HCEC 1CT (cell line): ENCODE measurements at regions not wholly inside any gene's neighbourhood (a gene's known extent, or its start where the extent isn't known, plus 50 kb on each side); places are given as distances from the start of the nearest gene placed in this dataset.
A peak's percentile ranks its signal among the peaks of the same experiment; 100 is the strongest.

Experiments used
- DNase-seq: peaks from one replicate; pipeline ENCODE4 v3.0.0-alpha.2; 2017

GRCh38 chr13:80284290-80284689 is 56.6 kb downstream of the SPRY2 start:
- no peak for DNase-seq

DNA sequence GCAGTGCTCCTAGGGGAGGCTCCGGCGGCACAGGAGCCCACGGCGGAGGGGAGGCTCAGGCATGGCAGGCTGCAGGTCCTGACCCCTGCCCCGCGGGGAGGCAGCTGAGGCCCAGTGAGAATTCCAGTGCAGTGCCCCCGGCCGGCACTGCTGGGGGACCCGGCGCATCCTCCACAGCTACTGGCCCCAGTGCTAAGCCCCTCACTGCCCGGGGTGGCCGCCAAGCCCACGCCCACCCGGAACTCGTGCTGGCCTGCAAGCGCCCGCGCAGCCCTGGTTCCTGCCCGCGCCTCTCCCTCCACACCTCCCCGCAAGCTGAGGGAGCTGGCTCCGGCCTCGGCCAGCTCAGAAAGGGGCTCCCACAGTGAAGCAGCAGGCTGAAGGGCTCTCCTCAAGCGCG is 62.2 kb downstream of the SPRY2 start:
- no peak for DNase-seq

DNA sequence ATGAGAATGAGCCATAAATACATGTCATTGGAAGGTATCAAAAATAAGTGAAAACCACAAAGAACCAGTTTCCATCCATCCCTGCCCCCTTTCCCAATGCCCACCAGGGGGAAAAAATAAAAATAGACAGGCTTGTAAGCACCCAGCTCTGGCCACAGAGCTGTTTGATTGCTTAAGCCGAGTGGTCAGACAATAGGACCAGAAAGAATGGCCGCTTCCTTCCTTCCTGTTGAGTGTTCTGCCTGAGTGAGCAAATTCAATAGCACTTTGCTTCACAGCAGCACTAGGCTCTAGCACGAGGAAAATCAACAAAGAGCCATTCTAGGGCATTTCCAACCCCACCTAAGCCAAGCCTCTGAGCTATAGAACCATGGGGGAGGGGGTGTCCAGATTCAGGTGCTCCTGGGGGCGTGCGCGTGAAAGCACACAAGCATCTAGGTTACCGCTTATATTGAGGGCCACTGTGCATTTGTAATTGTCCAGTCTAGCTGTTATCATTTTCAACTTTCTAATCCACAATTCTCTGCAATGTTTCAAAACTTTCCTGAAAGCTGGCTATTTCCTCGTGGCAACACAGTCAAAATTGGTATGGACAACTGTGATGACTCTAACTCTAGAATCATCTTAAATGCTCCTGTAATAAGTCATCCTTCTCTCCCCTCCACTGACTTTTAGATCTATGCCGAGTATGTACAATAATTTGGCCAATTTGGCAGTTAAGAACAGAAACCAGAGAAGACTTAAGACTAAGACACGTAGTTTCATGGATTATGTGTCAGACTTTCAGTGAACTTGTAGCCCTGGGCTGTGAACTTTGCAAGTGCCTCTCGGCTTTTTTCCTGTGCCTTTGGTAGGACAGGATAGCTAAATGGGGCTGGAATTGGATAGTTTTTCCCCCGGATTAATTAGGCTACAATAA is 64.3 kb downstream of the SPRY2 start:
- no peak for DNase-seq

DNA sequence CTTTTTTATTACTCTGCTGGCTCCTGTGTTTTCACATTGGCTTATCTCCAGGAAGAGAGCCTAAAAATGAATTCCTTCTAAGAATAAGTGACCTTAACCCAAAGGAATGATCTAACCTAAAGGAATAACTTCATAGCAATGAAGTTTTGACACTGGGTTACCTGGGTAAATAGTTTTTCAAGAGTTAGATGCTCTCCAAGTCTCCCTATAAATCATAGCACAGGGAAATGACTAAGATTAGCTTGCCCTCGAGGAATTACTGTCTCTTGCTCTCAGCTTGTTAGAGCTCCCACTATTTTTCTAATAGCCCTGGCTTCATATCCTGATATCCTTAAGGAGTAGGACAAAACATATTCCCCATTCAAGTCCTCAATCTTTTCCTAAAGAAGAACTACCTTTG is 66.3 kb downstream of the SPRY2 start:
- DNase-seq: no peak

DNA sequence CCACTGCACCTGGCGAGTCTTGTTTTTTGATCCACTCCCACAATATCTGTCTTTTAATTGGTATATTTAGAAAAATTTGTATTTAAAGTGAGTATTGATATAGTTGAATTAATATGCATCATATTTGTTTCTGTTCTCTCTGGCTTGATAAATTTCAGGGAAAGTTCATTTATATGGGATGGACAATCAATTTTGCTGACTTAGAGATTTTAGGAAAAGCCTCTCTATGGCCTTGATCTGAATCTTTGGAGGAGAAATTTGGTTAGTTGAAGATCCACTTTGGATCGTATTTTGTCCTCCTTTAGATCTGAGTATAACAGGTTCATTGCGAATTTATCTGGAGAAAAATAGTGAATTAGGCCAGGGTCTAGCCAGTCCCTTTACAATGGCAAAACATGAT is 67.2 kb downstream of the SPRY2 start:
- DNase-seq: no peak

GRCh38 chr13:80265348-80265747 is 75.6 kb downstream of the SPRY2 start:
- no peak for DNase-seq

DNA sequence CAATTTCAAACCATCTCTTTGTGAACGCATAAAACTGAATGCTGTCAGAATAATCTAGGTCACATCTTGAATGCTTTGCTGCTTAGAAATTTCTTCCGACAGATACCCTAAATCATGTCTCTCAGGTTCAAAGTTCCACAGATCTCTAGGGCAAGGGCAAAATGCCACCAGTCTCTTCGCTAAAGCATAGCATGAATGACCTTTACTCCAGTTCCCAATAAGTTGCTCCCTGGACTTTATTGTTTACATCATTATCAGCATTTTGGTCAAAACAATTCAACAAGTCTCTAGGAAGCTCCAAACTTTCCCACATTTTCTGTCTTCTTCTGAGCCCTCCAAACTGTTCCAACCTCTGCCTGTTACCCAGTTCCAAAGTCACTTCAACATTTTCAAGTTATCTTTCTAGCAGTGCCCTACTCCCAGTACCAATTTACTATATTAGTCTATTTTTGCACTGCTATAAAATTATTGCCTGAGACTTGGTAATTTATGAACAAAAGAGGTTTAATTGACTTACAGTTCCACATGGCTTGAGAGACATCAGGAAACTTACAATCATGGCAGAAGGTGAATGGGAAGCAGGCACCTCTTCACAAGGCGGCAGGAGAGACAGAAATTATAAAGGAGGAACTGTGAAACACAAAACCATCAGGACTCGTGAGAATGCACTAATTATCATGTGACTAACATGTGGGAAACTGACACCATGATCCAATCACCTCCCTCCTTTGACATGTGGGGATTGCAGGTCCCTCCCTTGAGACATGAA is 77.0 kb downstream of the SPRY2 start:
- no peak for DNase-seq

DNA sequence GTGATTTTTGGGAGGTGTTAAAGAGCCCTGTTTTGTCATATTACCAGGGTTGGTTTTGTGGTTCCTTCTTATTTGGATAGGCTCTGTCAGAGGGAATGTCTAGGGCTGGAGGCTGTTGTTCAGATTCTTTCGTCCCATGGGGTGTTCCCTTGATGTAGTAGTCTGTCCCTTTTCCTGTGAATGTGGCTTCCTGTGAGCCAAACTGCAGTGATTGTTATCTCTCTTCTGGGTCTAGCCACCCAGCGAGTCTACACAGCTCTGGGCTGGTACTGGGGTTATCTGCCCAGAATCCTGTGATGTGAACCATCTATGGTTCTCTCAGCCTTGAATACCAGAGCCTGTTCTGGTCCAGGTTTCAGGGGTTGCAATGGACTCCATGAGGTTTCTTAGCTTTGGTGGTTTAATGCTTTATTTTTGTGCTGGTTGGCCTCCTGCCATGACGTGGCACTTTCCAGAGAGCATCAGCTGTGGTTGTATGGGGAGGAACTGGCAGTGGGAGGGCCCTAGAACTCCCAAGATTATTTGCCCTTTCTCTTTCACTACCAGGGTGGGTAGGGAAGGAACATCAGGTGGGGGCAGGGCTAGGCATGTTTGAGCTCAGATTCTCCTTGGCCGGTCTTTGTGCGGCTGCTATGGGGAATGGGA is 78.8 kb downstream of the SPRY2 start:
- DNase-seq: no peak

DNA sequence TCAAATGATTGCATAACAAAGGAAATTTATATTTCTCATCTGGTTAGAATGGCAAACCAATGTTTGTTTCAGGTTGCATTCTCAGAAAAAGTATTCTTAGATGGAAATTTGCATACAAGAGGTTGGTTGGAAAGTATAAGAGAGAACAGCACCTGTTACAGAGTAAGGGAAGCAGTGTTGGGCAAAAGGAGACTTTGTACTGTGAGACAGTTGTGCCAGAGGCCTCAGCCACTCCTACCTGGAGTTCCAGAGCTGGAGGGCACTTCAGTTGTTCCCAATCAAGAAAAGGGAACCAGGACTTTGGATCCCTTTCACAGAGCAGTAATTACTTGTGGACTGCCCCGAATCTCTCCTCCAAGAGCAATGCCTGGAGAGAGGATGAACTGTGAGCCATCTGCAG is 81.8 kb downstream of the SPRY2 start:
- no peak for DNase-seq

DNA sequence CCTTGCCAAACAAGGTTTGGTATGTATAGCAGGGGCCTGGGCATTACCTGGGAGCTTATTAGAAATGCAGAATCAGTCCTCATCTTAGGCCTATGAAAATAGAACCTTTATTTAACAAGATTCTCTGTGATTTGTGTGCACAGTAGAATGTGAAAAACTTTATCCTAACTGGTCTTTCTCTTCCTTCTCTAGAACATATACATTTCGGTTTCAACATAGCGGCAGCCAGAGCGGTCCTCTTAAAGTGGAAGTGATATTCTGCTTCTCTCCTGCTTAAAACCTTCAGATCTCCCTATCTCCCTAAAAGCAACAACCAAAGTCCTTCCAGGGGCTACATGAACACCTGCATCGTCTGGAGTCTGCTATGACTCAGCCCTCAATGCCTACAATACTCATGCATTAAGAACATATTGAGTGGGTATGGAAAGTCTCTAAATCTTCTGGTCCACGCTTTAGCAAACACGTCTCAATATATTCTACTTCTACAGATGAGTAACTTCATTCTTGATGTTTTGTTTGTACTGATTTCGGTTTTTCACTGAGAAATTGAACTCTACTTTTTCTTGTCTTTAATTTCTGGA is 84.5 kb downstream of the SPRY2 start:
- no peak for DNase-seq

GRCh38 chr13:80255946-80256345 is 85.0 kb downstream of the SPRY2 start:
- no peak for DNase-seq

DNA sequence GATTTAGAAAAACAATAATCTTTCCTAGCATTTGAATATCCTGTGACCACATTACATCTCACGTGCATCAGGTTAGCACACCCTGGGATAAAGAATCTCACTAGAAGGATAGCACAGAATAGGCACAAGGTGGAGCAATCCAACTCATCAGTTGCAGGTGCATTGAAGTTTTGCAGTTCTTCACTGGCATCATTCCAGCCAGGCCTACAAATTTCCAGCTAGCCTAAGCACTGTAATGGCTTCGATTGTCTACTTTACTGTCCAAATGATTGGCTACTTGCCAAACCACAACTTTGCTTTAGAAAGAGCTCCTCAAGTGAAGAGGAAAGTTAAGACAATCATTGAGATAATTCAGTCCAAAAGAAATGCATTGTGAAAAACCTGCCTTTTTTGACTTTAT is 89.5 kb downstream of the SPRY2 start:
- no peak for DNase-seq

- peak; percentile 16 for DNase-seq
Measured at GRCh38 chr13:80250213-80250810, 90.6 kb downstream of the SPRY2 start.

DNA sequence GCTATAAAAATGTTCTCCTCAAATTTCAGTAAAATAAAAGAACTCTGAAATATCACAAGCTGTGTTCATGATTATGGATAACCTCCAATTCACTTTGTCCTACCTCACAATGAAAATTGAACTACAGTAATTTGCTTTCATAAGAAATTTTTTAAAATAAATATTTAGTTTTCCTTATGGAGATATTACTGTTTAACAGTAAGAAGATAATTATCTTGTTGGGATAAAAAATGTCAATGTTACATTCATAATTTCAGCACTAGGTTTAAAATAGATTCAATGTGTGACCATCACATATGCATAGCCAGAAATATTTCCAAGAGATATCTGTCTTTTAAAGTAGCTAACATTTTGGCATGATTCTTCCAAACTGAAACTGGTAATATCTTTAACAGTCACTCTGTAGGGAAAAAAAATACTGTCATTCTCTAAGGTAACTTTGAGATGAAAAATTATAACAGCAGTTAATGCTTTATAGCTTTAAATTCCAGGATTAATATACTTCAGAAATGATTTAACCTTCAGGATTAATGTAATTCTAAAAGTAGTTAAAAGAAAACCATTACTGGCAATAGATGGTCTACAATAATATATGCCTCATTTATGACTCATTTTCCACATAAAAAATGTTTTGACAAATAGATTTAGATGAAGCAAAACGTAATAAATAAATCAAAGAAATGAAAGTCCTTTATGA is 91.3 kb downstream of the SPRY2 start:
- peak; percentile 6 for DNase-seq

- DNase-seq: no peak
Measured at GRCh38 chr13:80245162-80245733, 95.7 kb downstream of the SPRY2 start.

DNA sequence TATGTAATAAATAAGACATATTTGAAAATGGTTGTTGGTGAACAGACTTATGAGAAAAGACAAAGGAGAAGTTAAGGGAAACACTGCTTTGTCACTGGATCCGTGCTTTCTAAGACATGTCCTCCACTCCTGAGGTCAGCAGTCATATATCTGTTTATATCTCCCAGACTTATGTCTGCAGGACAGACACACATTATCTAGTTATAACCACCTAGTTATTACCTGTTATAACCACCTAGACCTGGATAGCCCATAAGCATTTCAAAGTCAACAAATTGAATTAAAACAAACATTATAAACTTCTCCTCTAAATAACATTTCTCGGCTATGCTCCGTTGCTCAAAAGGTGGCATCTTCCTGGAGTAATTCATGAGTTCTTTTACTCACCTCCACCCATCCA is 96.4 kb downstream of the SPRY2 start:
- no peak for DNase-seq

- no peak for DNase-seq
Measured at GRCh38 chr13:80242728-80243427, 98.0 kb downstream of the SPRY2 start.

DNA sequence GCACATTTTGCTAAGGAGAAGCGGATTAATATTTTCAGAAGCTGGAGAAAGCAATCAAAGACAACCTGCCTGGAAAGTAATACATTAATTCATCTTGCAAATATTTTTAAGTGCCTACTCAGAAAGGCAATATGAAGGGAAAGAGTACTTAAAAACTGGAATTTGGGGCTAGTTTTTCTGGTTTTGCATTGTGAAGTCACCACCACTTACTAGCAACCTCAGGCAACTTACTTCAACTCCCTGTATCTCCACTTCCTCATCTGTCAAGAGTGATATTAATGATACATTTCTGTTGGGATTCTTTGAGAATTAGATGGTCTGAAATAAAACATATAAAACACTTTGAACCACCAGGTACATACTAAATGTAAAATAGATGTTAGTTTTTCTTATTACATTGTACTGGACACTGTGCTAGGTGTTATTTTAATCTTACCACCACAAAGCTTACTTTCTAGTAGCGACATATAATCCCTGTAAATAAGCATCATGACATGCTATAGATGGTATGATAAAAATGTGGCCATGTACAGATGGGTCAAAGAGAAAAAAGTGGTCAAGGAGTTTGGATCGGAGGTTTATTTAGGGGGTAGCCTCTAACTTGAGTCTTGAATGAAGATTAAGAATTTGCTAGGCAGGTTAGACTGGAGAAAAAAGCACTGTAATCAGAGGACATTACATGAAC is 101.2 kb downstream of the SPRY2 start:
- no peak for DNase-seq

DNA sequence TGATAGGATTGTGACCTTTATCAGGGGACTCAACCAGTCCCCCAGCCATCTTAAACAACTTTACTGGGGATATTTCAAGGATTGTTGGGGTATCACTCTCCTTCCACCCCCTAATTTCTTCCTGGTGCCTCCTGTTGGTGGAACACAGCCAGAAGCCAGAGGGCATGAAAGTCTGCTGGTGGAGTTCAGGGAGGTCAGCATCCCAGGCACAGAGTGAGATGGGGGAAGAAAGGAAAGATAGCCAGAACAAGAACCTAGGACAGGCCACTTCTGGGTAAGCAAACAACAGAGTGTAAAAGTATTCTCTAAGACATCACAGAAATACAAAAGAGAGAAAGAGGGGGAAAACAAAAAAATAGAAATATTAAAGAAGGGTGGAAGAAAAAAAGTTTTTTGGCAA is 101.8 kb downstream of the SPRY2 start:
- no peak for DNase-seq

- DNase-seq: no peak
Measured at GRCh38 chr13:80237646-80238045, 103.3 kb downstream of the SPRY2 start.

DNA sequence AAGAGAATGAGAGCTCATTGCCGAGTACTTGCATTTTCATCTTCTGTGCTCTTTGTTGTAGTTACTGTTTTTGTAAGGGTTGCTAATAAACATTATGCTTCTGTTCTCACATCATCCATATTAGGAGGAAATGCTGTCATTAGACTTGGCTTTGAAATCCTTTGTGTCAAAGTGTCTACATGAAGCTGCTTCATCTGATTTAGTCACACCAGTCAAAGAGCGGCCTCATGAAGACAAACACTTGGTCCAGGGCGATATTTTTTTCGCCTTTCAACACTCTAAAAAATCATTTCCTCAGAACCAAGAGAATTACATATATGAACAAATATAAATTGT is 105.0 kb downstream of the SPRY2 start:
- no peak for DNase-seq
